ENCODE measurements at regions not wholly inside any gene's neighbourhood (a gene's known extent, or its start where the extent isn't known, plus 50 kb on each side); places are given as distances from the start of the nearest gene placed in this dataset.

DNA sequence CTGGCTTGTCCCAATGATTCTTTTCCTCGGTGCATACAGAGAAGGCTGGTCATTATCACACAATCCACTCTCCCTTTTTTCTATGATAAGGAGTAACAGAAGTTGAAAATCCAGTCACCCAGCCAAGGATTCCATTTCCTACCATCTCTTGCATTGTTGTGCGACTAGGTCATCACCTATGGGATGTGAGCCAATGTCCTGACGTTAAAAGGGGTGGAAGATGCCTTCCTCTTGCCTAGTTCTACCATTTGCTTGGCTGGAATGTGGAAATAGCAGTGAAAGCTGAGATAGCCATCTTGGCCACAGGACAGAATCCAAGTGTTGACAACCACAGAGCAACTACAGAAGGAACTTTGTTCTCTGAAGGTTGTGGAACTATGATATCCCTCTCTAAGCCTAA, 132.2 kb upstream of the KIT start:
- WGBS (ENCODE audit: low lambda C conversion rate): 2% methylated on average over 3 of the region's 3 CpGs
- H3K4me3 ChIP-seq (replicated peaks in 1 of 3; ENCODE audit: insufficient read depth in 1 of 3, low read depth in 2 of 3, low read length in 3 of 3): no peak overlapping the region
- no peaks in the 10 kb centered on the region for H3K4me1 ChIP-seq (ENCODE audit: insufficient read depth, low read length)
- H3K9me3 ChIP-seq (ENCODE audit: low read length): no peaks in the 10 kb centered on the region
- TF ChIP-seq ZNF7 (CRISPR knock-in tag; IDR thresholded peaks at IDR 0.05): peak; percentile 55; the same call in 1 of the 2 replicates
- TF ChIP-seq, protein P1, sequence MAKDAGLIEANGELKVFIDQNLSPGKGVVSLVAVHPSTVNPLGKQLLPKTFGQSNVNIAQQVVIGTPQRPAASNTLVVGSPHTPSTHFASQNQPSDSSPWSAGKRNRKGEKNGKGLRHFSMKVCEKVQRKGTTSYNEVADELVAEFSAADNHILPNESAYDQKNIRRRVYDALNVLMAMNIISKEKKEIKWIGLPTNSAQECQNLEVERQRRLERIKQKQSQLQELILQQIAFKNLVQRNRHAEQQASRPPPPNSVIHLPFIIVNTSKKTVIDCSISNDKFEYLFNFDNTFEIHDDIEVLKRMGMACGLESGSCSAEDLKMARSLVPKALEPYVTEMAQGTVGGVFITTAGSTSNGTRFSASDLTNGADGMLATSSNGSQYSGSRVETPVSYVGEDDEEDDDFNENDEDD (CRISPR knock-in tag; IDR thresholded peaks at IDR 0.05; ENCODE audit: borderline replicate concordance): no peak
- DNase-seq (ENCODE audit: low spot score) (no peak), FAIRE-seq (no peak), ATAC-seq (no peak)
- ChIA-PET POLR2A (no interaction called here), CTCF (ENCODE audit: low intra/inter-chr PET ratio, low total read pairs) (no interaction called here)
- no peak overlapping the region for H2AFZ ChIP-seq (ENCODE audit: low read length)
- H3K27ac ChIP-seq (ENCODE audit: extremely low read length, insufficient read depth, low read length): no peak overlapping the region
- H3K4me2 ChIP-seq (ENCODE audit: low read depth, low read length): no peak overlapping the region
- intact Hi-C loops (cut with micrococcal nuclease; ENCODE audit: unreplicated experiment) (no loop called here), in situ Hi-C loops (cut with HindIII; ENCODE audit: extremely low pct_ligation_motif_present, low pct_unique_long_range_greater_than_20kb) (no loop called here)
- no peaks in the 10 kb centered on the region for H3K36me3 ChIP-seq (replicated peaks in 1 of 2; ENCODE audit: control insufficient read depth in 1 of 2, insufficient read depth in 2 of 2, low read length in 2 of 2)
- no peaks in the 10 kb centered on the region for H4K20me1 ChIP-seq (ENCODE audit: insufficient read depth, low read length)
- peaks cover 0 to 4% of the 10 kb centered on the region in 2 experiments; a peak in 1 of 5 replicates for H3K27me3 ChIP-seq (ENCODE audit: control insufficient read depth in 1 of 2, insufficient read depth in 2 of 2, low read length in 2 of 2)
- no peaks in the 10 kb centered on the region for H3K79me2 ChIP-seq (ENCODE audit: insufficient read depth, low read length)
- no TSS peak for BruUV-seq (replicated peaks)
- no peak overlapping the region for H3K9ac ChIP-seq (ENCODE audit: insufficient read depth, low read depth, low read length)

DNA sequence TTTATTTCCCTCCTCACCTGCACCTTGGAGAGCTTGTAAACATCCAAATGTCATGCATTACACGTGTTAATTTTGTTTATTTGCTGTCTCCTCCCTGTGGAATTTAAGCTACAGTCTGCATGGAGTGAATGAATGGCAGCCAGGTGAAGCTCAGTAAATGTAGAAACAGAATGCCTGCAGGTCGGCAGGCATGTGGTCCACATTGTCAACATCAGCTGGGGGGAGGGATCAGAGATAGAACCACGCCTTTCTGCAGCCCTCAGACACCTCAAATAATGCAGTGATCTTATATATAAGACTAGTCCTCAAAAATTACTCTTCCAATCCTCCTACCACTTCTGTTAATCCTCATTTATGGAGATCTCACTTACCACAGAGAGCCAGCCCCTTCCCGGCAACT, 131.2 kb upstream of the KIT start:
- H3K4me2 ChIP-seq (ENCODE audit: low read depth, low read length): no peak overlapping the region
- intact Hi-C loops (cut with micrococcal nuclease; ENCODE audit: unreplicated experiment) (no loop called here), in situ Hi-C loops (cut with HindIII; ENCODE audit: extremely low pct_ligation_motif_present, low pct_unique_long_range_greater_than_20kb) (no loop called here)
- CTCF ChIA-PET (ENCODE audit: low intra/inter-chr PET ratio, low total read pairs): no interaction called here
- H4K20me1 ChIP-seq (ENCODE audit: insufficient read depth, low read length): no peaks in the 10 kb centered on the region
- H3K27me3 ChIP-seq (ENCODE audit: control insufficient read depth in 1 of 2, insufficient read depth in 2 of 2, low read length in 2 of 2): peaks cover 0 to 4% of the 10 kb centered on the region in 2 experiments; a peak in 1 of 5 replicates
- no peaks in the 10 kb centered on the region for H3K4me1 ChIP-seq (ENCODE audit: insufficient read depth, low read length)
- BruUV-seq (replicated peaks): no TSS peak
- no peak overlapping the region for H3K9ac ChIP-seq (ENCODE audit: insufficient read depth, low read depth, low read length)
- POLR2A ChIA-PET: no interaction called here
- FAIRE-seq (no peak), DNase-seq (ENCODE audit: low spot score) (no peak), ATAC-seq (no peak)
- H3K4me3 ChIP-seq (replicated peaks in 1 of 3; ENCODE audit: insufficient read depth in 1 of 3, low read depth in 2 of 3, low read length in 3 of 3): no peak overlapping the region
- no peaks in the 10 kb centered on the region for H3K36me3 ChIP-seq (replicated peaks in 1 of 2; ENCODE audit: control insufficient read depth in 1 of 2, insufficient read depth in 2 of 2, low read length in 2 of 2)
- no peaks in the 10 kb centered on the region for H3K79me2 ChIP-seq (ENCODE audit: insufficient read depth, low read length)
- 21% methylated on average over 4 of the region's 4 CpGs for WGBS (ENCODE audit: low lambda C conversion rate)
- no peak overlapping the region for H3K27ac ChIP-seq (ENCODE audit: extremely low read length, insufficient read depth, low read length)
- H3K9me3 ChIP-seq (ENCODE audit: low read length): no peaks in the 10 kb centered on the region
- H2AFZ ChIP-seq (ENCODE audit: low read length): no peak overlapping the region
- TF ChIP-seq RORA (CRISPR knock-in tag; IDR thresholded peaks at IDR 0.05) (no peak), GATA4 (IDR thresholded peaks at IDR 0.05; ENCODE audit: borderline replicate concordance, low read depth) (no peak), ZNF75D (CRISPR knock-in tag; IDR thresholded peaks at IDR 0.05; ENCODE audit: borderline replicate concordance) (no peak), NRL (CRISPR knock-in tag; IDR thresholded peaks at IDR 0.05; ENCODE audit: borderline replicate concordance) (no peak), ZFP37 (CRISPR knock-in tag; IDR thresholded peaks at IDR 0.05; ENCODE audit: borderline replicate concordance) (no peak), SRF (IDR thresholded peaks at IDR 0.05; ENCODE audit: low read depth, low read length) (no peak)
- TF ChIP-seq, protein P2, sequence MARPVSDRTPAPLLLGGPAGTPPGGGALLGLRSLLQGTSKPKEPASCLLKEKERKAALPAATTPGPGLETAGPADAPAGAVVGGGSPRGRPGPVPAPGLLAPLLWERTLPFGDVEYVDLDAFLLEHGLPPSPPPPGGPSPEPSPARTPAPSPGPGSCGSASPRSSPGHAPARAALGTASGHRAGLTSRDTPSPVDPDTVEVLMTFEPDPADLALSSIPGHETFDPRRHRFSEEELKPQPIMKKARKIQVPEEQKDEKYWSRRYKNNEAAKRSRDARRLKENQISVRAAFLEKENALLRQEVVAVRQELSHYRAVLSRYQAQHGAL (CRISPR knock-in tag; IDR thresholded peaks at IDR 0.05; ENCODE audit: not compliant biosample characterization): no peak
- TF ChIP-seq, protein P3, sequence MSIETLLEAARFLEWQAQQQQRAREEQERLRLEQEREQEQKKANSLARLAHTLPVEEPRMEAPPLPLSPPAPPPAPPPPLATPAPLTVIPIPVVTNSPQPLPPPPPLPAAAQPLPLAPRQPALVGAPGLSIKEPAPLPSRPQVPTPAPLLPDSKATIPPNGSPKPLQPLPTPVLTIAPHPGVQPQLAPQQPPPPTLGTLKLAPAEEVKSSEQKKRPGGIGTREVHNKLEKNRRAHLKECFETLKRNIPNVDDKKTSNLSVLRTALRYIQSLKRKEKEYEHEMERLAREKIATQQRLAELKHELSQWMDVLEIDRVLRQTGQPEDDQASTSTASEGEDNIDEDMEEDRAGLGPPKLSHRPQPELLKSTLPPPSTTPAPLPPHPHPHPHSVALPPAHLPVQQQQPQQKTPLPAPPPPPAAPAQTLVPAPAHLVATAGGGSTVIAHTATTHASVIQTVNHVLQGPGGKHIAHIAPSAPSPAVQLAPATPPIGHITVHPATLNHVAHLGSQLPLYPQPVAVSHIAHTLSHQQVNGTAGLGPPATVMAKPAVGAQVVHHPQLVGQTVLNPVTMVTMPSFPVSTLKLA (IDR thresholded peaks at IDR 0.05): no peak
- TF ChIP-seq, protein P4, sequence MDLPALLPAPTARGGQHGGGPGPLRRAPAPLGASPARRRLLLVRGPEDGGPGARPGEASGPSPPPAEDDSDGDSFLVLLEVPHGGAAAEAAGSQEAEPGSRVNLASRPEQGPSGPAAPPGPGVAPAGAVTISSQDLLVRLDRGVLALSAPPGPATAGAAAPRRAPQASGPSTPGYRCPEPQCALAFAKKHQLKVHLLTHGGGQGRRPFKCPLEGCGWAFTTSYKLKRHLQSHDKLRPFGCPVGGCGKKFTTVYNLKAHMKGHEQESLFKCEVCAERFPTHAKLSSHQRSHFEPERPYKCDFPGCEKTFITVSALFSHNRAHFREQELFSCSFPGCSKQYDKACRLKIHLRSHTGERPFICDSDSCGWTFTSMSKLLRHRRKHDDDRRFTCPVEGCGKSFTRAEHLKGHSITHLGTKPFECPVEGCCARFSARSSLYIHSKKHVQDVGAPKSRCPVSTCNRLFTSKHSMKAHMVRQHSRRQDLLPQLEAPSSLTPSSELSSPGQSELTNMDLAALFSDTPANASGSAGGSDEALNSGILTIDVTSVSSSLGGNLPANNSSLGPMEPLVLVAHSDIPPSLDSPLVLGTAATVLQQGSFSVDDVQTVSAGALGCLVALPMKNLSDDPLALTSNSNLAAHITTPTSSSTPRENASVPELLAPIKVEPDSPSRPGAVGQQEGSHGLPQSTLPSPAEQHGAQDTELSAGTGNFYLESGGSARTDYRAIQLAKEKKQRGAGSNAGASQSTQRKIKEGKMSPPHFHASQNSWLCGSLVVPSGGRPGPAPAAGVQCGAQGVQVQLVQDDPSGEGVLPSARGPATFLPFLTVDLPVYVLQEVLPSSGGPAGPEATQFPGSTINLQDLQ (CRISPR knock-in tag; IDR thresholded peaks at IDR 0.05): no peak
